Heart left ventricle (tissue), 13 donors: ENCODE measurements at regions not wholly inside any gene's neighbourhood (a gene's known extent, or its start where the extent isn't known, plus 50 kb on each side); places are given as distances from the start of the nearest gene placed in this dataset.

Source experiments
- POLR2A ChIP-seq, 2 donors: fragments of 450-650 bp; IDR thresholded peaks; one replicate each; pipeline ENCODE4 v1.6.1; 2017; ENCODE audit warnings: antibody characterized with exemption in 2 of 2, mild to moderate bottlenecking in 2 of 2, moderate library complexity in 2 of 2
- TF ChIP-seq, protein P1 (sequence below), 12 donors: fragments of 200-600 bp; sonication (generic) in 4 of 12; IDR thresholded peaks; one replicate each; pipeline versions ENCODE4 v1.5.0 to v1.8.0; 2018 to 2022; ENCODE audit warnings: antibody characterized with exemption in 12 of 12, mild to moderate bottlenecking in 5 of 12
- donor health status: ischemic (EF 13 %, LVEDD 7.1; RV severe dilation, severe dysfunction).
- donor health status: DM: no; HTN: yes; CAD: no.
- donor health status: DM: no; HTN: no; CAD: no.
- donor health status: ischemic (EF 25% LVEDD 6.9; RV normal size, moderate dysfunction).
- donor health status: ischemic (EF 25% LVEDD 5.7; RV mildly dilated, moderate dysfunction).
- donor health status: ischemic (EF 35%, LVEDD 5.7; RV mildly dilated, moderate dysfunction).
- donor health status: nonischemic (EF 11% LVEDD 7.7; RV severe dilation, severe dysfunction).
- donor health status: DM: yes; HTN: yes; CAD: no.
- donor health status: PGD.
- donor health status: ischemic (EF 29% LVEDD 5.4; RV normal size, mild dysfunction).
- donor health status: nonischemic (EF 23%, LVEDD 6.1; RV moderate dilation, normal function).

DNA sequence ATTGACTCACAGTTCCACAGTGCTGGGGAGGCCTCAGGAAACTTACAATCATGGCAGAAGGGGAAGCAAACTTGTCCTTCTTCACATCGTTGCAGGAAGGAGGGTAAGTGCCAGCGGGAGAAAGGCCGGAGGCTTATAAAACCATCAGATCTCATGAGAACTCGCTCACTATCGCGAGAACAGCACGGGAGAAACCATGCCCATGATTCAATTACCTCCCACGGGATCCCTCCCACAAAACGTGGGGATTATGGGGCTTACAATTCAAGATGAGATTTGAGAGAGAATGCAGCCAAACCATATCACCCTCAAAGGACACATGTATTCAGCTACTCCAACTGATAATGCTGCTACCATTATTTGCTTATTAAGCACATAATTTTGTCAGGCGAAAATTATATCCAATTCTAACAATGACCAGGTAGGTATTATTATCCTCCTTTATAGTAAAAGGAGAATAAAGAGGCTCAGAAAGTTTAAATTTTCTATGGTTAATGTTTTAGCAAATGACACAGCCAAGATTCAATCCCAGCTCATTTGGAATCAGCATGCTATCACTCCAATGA lies 327.2 kb upstream of the CDIN1 start:
- TF ChIP-seq, protein P1, sequence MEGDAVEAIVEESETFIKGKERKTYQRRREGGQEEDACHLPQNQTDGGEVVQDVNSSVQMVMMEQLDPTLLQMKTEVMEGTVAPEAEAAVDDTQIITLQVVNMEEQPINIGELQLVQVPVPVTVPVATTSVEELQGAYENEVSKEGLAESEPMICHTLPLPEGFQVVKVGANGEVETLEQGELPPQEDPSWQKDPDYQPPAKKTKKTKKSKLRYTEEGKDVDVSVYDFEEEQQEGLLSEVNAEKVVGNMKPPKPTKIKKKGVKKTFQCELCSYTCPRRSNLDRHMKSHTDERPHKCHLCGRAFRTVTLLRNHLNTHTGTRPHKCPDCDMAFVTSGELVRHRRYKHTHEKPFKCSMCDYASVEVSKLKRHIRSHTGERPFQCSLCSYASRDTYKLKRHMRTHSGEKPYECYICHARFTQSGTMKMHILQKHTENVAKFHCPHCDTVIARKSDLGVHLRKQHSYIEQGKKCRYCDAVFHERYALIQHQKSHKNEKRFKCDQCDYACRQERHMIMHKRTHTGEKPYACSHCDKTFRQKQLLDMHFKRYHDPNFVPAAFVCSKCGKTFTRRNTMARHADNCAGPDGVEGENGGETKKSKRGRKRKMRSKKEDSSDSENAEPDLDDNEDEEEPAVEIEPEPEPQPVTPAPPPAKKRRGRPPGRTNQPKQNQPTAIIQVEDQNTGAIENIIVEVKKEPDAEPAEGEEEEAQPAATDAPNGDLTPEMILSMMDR (IDR thresholded peaks at IDR 0.05) = no peak
- no peak for TF ChIP-seq POLR2A (IDR thresholded peaks at IDR 0.05)
